ENCODE measurements at regions not wholly inside any gene's neighbourhood (a gene's known extent, or its start where the extent isn't known, plus 50 kb on each side); places are given as distances from the start of the nearest gene placed in this dataset.

GRCh38 chr2:35708411-35708923 lies 647.1 kb upstream of the CRIM1 start:
- no peak for TF ChIP-seq POLR2A (IDR thresholded peaks at IDR 0.05)
- no peak for TF ChIP-seq EP300 (IDR thresholded peaks at IDR 0.05)
- TF ChIP-seq CTCF (IDR thresholded peaks at IDR 0.05) = no peak

Data from tibial nerve (tissue), 4 donors.